Right lobe of liver (tissue), 4 donors: ENCODE measurements at regions not wholly inside any gene's neighbourhood (a gene's known extent, or its start where the extent isn't known, plus 50 kb on each side); places are given as distances from the start of the nearest gene placed in this dataset.

ENCODE experiments used
- CTCF ChIP-seq, 4 donors: fragments of 200-600 bp in 3 of 4; fragments of 450-650 bp in 1 of 4; IDR thresholded peaks; one replicate each; pipeline versions ENCODE4 v1.5.1 to v1.8.0; 2016 to 2022; ENCODE audit warnings: antibody characterized with exemption in 4 of 4, mild to moderate bottlenecking in 2 of 4
- POLR2A ChIP-seq: fragments of 450-650 bp; IDR thresholded peaks from one replicate; pipeline ENCODE4 v1.6.1; 2017; ENCODE audit warnings: antibody characterized with exemption, mild to moderate bottlenecking
- donor health status: DM: no; HTN: no; CAD: no.
- donor health status: DM: no; HTN: no; CAD: no.
- donor health status: DM: no; HTN: yes; CAD: no.

GRCh38 chr11:21975242-21975641 lies 217.6 kb upstream of the ANO5 start:
- TF ChIP-seq CTCF (IDR thresholded peaks at IDR 0.05), result no peak
- TF ChIP-seq POLR2A, result no peak
